ENCODE measurements at regions not wholly inside any gene's neighbourhood (a gene's known extent, or its start where the extent isn't known, plus 50 kb on each side); places are given as distances from the start of the nearest gene placed in this dataset. TPM values are rescaled to one million over a fixed set of nuclear protein-coding genes. Genes with fewer than 3 reads are reported as not detected.

- no peak for DNase-seq (ENCODE audit: low read depth)
Observed at GRCh38 chr11:13907678-13908077, 54.8 kb upstream of the SPON1 start.

GRCh38 chr11:13908535-13908934 is 54.0 kb upstream of the SPON1 start:
- DNase-seq (ENCODE audit: low read depth) = no peak

Small RNA genes in the stretch of these regions (small RNA-seq; reads per million reads assigned to genes)
- gene RNA5SP331 = not detected

All from HT1080 (cell line).